GM12878 (cell line): ENCODE measurements at regions not wholly inside any gene's neighbourhood (a gene's known extent, or its start where the extent isn't known, plus 50 kb on each side); places are given as distances from the start of the nearest gene placed in this dataset.

Experiments used
- ATAC-seq: fragments of 200-7000 bp; cut with Tn5 transposase; 3 replicates; pipeline ENCODE4 v1.9.1; 2020; ENCODE audit warnings: mild to moderate bottlenecking, moderate library complexity
- BruUV-seq: library from RNA; stranded (reverse); fragments of 400-500 nt; replicated peaks from 2 replicates; lab custom pipeline; 2021; lab: Mats Ljungman, UMichigan
- CTCF ChIA-PET: fragments of 300-600 bp; sonication (Branson Sonifier 250); formaldehyde crosslinking; extraction: SDS; loops from one replicate; lab custom pipeline; 2021; ENCODE audit warnings: inconsistent platforms; lab: Yijun Ruan, JAX
- POLR2A ChIA-PET: fragments of 350-600 bp; formaldehyde crosslinking; extraction: SDS; loops from one replicate; lab custom pipeline; 2021; ENCODE audit warnings: inconsistent platforms; lab: Charles Lee
- RAD21 ChIA-PET: fragments of 300-600 bp; sonication (Branson Sonifier 250); formaldehyde crosslinking; loops from one replicate; lab custom pipeline; 2023; ENCODE audit warnings: antibody characterized with exemption; ENCODE audit not compliant: unreplicated experiment; lab: Charles Lee
- SMC1A ChIA-PET: fragments of 300-600 bp; sonication (Branson Sonifier 250); formaldehyde crosslinking; loops from one replicate; lab custom pipeline; 2023; ENCODE audit not compliant: unreplicated experiment, uncharacterized antibody; lab: Charles Lee
- DNase-seq: peaks from one replicate; pipeline ENCODE4 v3.0.0-alpha.2; 2011; ENCODE audit warnings: low read depth, low spot score
- FAIRE-seq: peaks from 3 replicates; lab custom pipeline; 2011; peaks lifted over from hg19 to GRCh38; lab: Jason Lieb, UNC
- H2AFZ ChIP-seq: 2 replicates; pipeline ENCODE4 v1.6.0; 2011; ENCODE audit warnings: low read depth, low read length, control low read depth; ENCODE audit not compliant: control insufficient read depth
- H3K27ac ChIP-seq: 2 replicates; pipeline ENCODE4 v1.5.1; 2011; ENCODE audit warnings: control low read depth; ENCODE audit not compliant: control insufficient read depth, insufficient read depth
- H3K27me3 ChIP-seq, 2 experiments: replicated peaks in 1 of 2; 2 replicates each; pipeline versions ENCODE4 v1.6.0 to v1.6.1; 2011; ENCODE audit warnings: low read length in 1 of 2; ENCODE audit not compliant: control insufficient read depth in 2 of 2, insufficient read depth in 2 of 2
- H3K36me3 ChIP-seq, 2 experiments: 2 replicates each; pipeline ENCODE4 v1.5.1; 2011; ENCODE audit warnings: low read length in 1 of 2; ENCODE audit not compliant: control insufficient read depth in 2 of 2, insufficient read depth in 2 of 2
- H3K4me1 ChIP-seq: 2 replicates; pipeline ENCODE4 v1.6.1; 2011; ENCODE audit warnings: mild to moderate bottlenecking, low read length, moderate library complexity, mixed read lengths; ENCODE audit not compliant: control insufficient read depth, insufficient read depth
- H3K4me2 ChIP-seq: 2 replicates; pipeline ENCODE4 v1.6.0; 2011; ENCODE audit warnings: control low read depth; ENCODE audit not compliant: control insufficient read depth, insufficient read depth
- H3K4me3 ChIP-seq: fragments of 200-600 bp; sonication (generic); 2 replicates; pipeline ENCODE4 v1.5.1; 2016
- H3K79me2 ChIP-seq: 2 replicates; pipeline ENCODE4 v1.6.0; 2011; ENCODE audit warnings: low read length; ENCODE audit not compliant: control insufficient read depth, insufficient read depth
- H3K9ac ChIP-seq: 2 replicates; pipeline ENCODE4 v1.8.0; 2011; ENCODE audit warnings: low read length, control low read depth, mixed read lengths; ENCODE audit not compliant: control insufficient read depth, insufficient read depth
- H3K9me3 ChIP-seq: replicated peaks from 3 replicates; pipeline ENCODE4 v1.5.1; 2011; ENCODE audit warnings: mild to moderate bottlenecking, low read length; ENCODE audit not compliant: control insufficient read depth, insufficient read depth
- H4K20me1 ChIP-seq: 2 replicates; pipeline ENCODE4 v1.6.0; 2011; ENCODE audit not compliant: control insufficient read depth, insufficient read depth
- CBX5 ChIP-seq: sonication (generic); IDR thresholded peaks from 2 replicates; pipeline ENCODE4 v1.6.1; 2016; ENCODE audit warnings: low read depth, moderate library complexity, mild to moderate bottlenecking, inconsistent platforms
- CEBPB ChIP-seq, 2 experiments: fragments of 150-350 bp in 1 of 2; IDR thresholded peaks; 2 replicates each; pipeline ENCODE4 v1.6.1; 2012 to 2014; ENCODE audit warnings: low read depth in 2 of 2, low read length in 2 of 2, borderline replicate concordance in 1 of 2, inconsistent platforms in 1 of 2
- CHD2 ChIP-seq: IDR thresholded peaks from 2 replicates; pipeline ENCODE4 v1.6.1; 2011; ENCODE audit warnings: low read depth, low read length, improper control_type of control experiment, borderline replicate concordance
- CREM ChIP-seq: IDR thresholded peaks from 2 replicates; pipeline ENCODE4 v1.6.1; 2014; ENCODE audit warnings: antibody characterized with exemption, low read depth
- JUNB ChIP-seq: IDR thresholded peaks from 2 replicates; pipeline ENCODE4 v1.6.1; 2016; ENCODE audit warnings: antibody characterized with exemption, mild to moderate bottlenecking
- KLF5 ChIP-seq: fragments of 450-650 bp; IDR thresholded peaks from 2 replicates; pipeline ENCODE4 v1.6.1; 2014; ENCODE audit warnings: mild to moderate bottlenecking; ENCODE audit not compliant: partially characterized antibody
- NBN ChIP-seq: fragments of 450-650 bp; IDR thresholded peaks from 2 replicates; pipeline ENCODE4 v1.6.1; 2016
- POU2F2 ChIP-seq: IDR thresholded peaks from 3 replicates; pipeline ENCODE4 v1.6.1; 2011; ENCODE audit warnings: low read depth, mild to moderate bottlenecking, low read length, borderline replicate concordance
- RUNX3 ChIP-seq: IDR thresholded peaks from 2 replicates; pipeline ENCODE4 v1.6.1; 2012; ENCODE audit warnings: low read length, inconsistent platforms
- TAF1 ChIP-seq: IDR thresholded peaks from 2 replicates; pipeline ENCODE4 v1.6.1; 2011; ENCODE audit warnings: mild to moderate bottlenecking, low read depth, low read length, borderline replicate concordance
- WRNIP1 ChIP-seq: IDR thresholded peaks from 2 replicates; pipeline ENCODE4 v1.6.1; 2011; ENCODE audit warnings: low read depth, low read length, improper control_type of control experiment, borderline replicate concordance
- ZBED1 ChIP-seq: IDR thresholded peaks from 2 replicates; pipeline ENCODE4 v1.6.1; 2016; ENCODE audit warnings: borderline replicate concordance
- WGBS: methylation state at CpG from one replicate; pipeline ENCODE4 v1.1.6; 2016; ENCODE audit warnings: low lambda C conversion rate; ENCODE audit not compliant: insufficient replicate concordance, insufficient coverage; ENCODE audit errors: missing lambda C conversion rate; 5-methylcytosine and 5-hydroxymethylcytosine counted together
- in situ Hi-C: fragments of 300-500 bp; cut with MboI; formaldehyde crosslinking; loops from 9 replicates; pipeline ENCODE4 v1.14.3; 2018; ENCODE audit warnings: mixed read lengths
- intact Hi-C: fragments of 100-400 bp; cut with micrococcal nuclease; formaldehyde crosslinking; loops from one replicate; pipeline ENCODE4 v1.14.2; 2022; ENCODE audit not compliant: unreplicated experiment
- TF ChIP-seq, protein P1 (sequence below): fragments of 450-650 bp; formaldehyde crosslinking; IDR thresholded peaks from 2 replicates; pipeline ENCODE4 v1.4.0; 2020; ENCODE audit warnings: mild to moderate bottlenecking, moderate library complexity
- TF ChIP-seq, protein P2 (sequence below): IDR thresholded peaks from 2 replicates; pipeline ENCODE4 v1.6.1; 2012; ENCODE audit warnings: low read depth, low read length, improper control_type of control experiment
- TF ChIP-seq, protein P3 (sequence below): IDR thresholded peaks from 2 replicates; pipeline ENCODE4 v1.6.1; 2011; ENCODE audit warnings: low read depth, mild to moderate bottlenecking, low read length, moderate library complexity, borderline replicate concordance; ENCODE audit errors: extremely low read depth

DNA sequence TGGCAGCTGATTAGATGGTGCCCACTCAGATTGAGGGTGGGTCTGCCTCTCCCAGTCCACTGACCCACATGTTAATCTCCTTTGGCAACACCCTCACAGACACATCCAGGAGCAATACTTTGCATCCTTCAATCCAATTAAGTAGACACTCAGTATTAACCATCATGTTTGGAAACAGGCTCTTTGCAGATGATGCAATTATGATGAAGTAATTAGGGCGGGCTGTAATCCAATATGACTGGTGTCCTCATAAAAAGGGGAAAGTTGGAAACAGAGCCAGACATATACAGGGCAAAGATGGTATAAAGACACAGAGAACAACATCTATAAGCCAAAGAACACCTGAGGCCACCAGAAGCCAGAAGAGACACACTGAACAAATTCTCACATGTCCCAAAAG lies 658.6 kb downstream of the CCSER2 start:
- H2AFZ ChIP-seq, result no peak overlapping the region
- H4K20me1 ChIP-seq, result no peaks in the 10 kb centered on the region
- ChIA-PET POLR2A (no interaction called here), SMC1A (no interaction called here), CTCF (no interaction called here), RAD21 (no interaction called here)
- no peaks in the 10 kb centered on the region for H3K9me3 ChIP-seq
- H3K4me1 ChIP-seq, result no peaks in the 10 kb centered on the region
- H3K36me3 ChIP-seq, result no peaks in the 10 kb centered on the region
- TF ChIP-seq ZBED1 (no peak), CREM (no peak), CHD2 (no peak)
- TF ChIP-seq, protein P1, sequence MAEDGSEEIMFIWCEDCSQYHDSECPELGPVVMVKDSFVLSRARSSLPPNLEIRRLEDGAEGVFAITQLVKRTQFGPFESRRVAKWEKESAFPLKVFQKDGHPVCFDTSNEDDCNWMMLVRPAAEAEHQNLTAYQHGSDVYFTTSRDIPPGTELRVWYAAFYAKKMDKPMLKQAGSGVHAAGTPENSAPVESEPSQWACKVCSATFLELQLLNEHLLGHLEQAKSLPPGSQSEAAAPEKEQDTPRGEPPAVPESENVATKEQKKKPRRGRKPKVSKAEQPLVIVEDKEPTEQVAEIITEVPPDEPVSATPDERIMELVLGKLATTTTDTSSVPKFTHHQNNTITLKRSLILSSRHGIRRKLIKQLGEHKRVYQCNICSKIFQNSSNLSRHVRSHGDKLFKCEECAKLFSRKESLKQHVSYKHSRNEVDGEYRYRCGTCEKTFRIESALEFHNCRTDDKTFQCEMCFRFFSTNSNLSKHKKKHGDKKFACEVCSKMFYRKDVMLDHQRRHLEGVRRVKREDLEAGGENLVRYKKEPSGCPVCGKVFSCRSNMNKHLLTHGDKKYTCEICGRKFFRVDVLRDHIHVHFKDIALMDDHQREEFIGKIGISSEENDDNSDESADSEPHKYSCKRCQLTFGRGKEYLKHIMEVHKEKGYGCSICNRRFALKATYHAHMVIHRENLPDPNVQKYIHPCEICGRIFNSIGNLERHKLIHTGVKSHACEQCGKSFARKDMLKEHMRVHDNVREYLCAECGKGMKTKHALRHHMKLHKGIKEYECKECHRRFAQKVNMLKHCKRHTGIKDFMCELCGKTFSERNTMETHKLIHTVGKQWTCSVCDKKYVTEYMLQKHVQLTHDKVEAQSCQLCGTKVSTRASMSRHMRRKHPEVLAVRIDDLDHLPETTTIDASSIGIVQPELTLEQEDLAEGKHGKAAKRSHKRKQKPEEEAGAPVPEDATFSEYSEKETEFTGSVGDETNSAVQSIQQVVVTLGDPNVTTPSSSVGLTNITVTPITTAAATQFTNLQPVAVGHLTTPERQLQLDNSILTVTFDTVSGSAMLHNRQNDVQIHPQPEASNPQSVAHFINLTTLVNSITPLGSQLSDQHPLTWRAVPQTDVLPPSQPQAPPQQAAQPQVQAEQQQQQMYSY (CRISPR knock-in tag), result no peak
- H3K4me3 ChIP-seq, result no peak overlapping the region
- DNase-seq, result no peak
- H3K9ac ChIP-seq, result no peak overlapping the region
- 0% methylated on average over 1 of the region's 1 CpG for WGBS
- in situ Hi-C loops (no loop called here), intact Hi-C loops (no loop called here)
- H3K4me2 ChIP-seq, result no peak overlapping the region
- no peaks in the 10 kb centered on the region for H3K27me3 ChIP-seq
- no peak for FAIRE-seq
- no TSS peak for BruUV-seq
- no peak overlapping the region for H3K27ac ChIP-seq
- H3K79me2 ChIP-seq, result no peaks in the 10 kb centered on the region
- ATAC-seq, result no peak

DNA sequence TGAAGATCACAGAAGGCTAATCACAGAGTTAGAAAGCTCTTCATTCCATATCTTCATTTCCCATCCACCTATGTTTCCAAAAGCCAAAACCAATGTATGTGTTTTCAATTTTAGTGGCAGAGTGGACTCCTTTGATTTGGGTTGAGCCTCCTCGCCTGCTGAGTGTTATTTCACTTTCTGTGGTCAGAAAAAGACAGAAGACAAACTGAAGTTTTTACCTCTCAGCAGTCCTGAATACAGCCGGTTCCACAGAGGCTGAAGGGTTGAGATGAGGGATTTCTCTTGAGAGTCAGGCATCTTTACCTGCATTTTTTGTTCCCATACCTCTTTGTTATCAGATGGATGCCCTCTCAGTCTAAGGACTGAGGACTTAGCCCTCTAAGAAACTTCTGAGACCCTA lies 659.6 kb downstream of the CCSER2 start:
- H3K36me3 ChIP-seq, result no peaks in the 10 kb centered on the region
- H3K79me2 ChIP-seq, result no peaks in the 10 kb centered on the region
- POLR2A ChIA-PET, result no interaction called here
- no peaks in the 10 kb centered on the region for H3K9me3 ChIP-seq
- no peaks in the 10 kb centered on the region for H3K27me3 ChIP-seq
- in situ Hi-C loops (no loop called here), intact Hi-C loops (no loop called here)
- no peaks in the 10 kb centered on the region for H4K20me1 ChIP-seq
- FAIRE-seq, result no peak
- H3K27ac ChIP-seq, result no peak overlapping the region
- CTCF ChIA-PET, result no interaction called here
- no peak overlapping the region for H3K9ac ChIP-seq
- no peak for ATAC-seq
- SMC1A ChIA-PET, result no interaction called here
- RAD21 ChIA-PET, result no interaction called here
- no peak overlapping the region for H3K4me3 ChIP-seq
- DNase-seq, result no peak
- 3% methylated on average over 2 of the region's 2 CpGs for WGBS
- H3K4me2 ChIP-seq, result no peak overlapping the region
- no peak overlapping the region for H2AFZ ChIP-seq
- BruUV-seq, result no TSS peak
- H3K4me1 ChIP-seq, result no peaks in the 10 kb centered on the region
- TF ChIP-seq TAF1 (no peak), CBX5 (no peak), KLF5 (no peak), CHD2 (no peak), WRNIP1 (no peak), RUNX3 (no peak), NBN (no peak), JUNB (no peak), CEBPB (IDR thresholded peaks at IDR 0.05; ENCODE audit: borderline replicate concordance in 1 of 2, low read depth in 2 of 2, low read length in 2 of 2) (no peak), POU2F2 (no peak)
- TF ChIP-seq, protein P2, sequence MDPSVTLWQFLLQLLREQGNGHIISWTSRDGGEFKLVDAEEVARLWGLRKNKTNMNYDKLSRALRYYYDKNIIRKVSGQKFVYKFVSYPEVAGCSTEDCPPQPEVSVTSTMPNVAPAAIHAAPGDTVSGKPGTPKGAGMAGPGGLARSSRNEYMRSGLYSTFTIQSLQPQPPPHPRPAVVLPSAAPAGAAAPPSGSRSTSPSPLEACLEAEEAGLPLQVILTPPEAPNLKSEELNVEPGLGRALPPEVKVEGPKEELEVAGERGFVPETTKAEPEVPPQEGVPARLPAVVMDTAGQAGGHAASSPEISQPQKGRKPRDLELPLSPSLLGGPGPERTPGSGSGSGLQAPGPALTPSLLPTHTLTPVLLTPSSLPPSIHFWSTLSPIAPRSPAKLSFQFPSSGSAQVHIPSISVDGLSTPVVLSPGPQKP, result no peak
- TF ChIP-seq, protein P3, sequence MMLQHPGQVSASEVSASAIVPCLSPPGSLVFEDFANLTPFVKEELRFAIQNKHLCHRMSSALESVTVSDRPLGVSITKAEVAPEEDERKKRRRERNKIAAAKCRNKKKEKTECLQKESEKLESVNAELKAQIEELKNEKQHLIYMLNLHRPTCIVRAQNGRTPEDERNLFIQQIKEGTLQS, result no peak
